Left colon (tissue), 2 donors: ENCODE measurements at regions not wholly inside any gene's neighbourhood (a gene's known extent, or its start where the extent isn't known, plus 50 kb on each side); places are given as distances from the start of the nearest gene placed in this dataset.
A peak's percentile ranks its signal among the peaks of the same experiment; 100 is the strongest.

Experiments
- ATAC-seq: fragments of 200-7000 bp; cut with Tn5 transposase; one replicate; pipeline ENCODE4 v1.9.1; 2020; ENCODE audit warnings: mild to moderate bottlenecking, moderate library complexity
- DNase-seq, 2 donors: peaks; one replicate each; pipeline ENCODE4 v3.0.0-alpha.2; 2020
- intact Hi-C, 2 donors: fragments of 100-400 bp; cut with DNase I in 1 of 2; cut with micrococcal nuclease in 1 of 2; formaldehyde crosslinking; loops; one replicate each; pipeline versions ENCODE4 v1.11.2 to v1.14.0; 2022; cut with DNase I, micrococcal nuclease
- donor health status: DM: no; HTN: no; CAD: no.
- donor health status: DM: yes; HTN: yes; CAD: no.

DNA sequence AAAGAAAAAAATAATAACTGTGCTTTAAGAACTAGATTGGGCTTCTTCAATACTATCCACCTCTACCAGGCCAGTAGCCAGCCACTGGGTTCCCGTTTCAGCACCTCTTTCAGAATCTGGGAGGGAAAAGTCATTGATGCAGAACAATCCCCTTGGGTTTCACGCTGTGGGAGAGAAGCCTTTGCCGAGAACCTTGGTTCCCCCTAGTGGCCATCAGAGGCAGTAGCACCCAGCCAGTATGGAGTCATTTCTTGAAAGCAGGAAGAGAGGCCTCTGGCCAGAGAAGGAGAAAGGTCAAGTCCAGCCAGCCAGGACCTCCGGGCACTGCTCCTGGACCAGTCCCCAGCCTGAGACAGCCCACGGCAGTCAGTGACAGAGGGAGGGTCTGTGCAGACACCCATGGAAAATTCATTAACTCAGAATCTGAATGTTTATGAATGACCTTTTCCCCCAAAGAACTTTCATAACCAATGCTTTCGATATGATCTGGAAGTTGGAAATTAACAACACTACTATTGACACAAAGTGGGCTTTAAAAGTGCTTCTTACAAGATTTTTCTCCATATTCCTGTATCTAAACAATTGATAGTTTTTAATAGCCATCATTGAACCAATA is 51.2 kb upstream of the CDH5 start:
- DNase-seq: peak; percentile 49 to 55
- ATAC-seq: peak; percentile 95
- intact Hi-C loops: no loop called here

DNA sequence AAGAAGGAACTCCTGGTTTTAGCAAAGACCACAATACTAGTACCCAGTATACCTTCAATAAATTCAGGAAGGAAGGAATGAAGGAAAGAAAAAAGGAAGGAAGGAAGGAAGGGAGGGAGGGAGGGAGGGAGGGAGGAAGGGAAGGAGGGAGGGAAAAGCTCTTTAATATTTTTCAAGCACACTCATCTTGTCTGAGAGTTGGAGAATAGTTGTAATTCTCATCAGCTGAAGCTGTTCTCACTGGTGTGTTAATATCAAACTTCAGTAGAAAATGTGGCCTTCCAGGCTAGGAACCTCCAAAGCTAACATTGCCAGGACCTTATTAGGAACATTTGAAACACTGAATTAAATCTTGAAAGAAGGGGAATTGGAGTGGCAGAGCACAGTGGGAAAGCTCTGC is 55.2 kb upstream of the CDH5 start:
- intact Hi-C loops: no loop called here

DNA sequence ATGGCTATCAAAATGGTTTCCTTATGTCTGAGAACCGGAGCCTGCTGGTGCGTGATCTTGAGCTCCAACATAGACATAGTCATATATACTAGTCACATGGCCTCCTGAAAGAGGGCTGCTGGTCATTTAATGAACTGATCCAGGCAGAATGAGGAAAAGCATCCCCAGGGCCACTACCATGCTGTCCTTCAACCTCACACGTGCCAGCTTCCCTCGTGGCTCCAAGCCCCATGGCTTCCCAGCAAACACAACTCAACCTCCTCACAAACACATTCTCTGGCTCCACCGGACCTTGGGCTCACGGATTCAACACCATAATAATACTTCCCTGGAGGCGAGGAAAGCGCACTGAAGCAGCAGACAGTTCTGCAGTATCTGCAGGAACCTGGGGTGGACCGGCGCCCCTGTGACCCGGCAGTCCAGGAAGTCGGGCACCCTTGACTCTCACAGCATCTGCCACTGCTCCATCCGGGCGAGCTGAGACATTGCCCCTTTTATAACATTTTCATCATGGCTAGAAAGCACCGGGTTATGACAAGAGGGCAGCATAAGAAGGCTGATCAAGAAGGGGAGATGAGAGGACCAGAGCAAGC is 57.2 kb upstream of the CDH5 start:
- DNase-seq (no peak), ATAC-seq (no peak)
- intact Hi-C loops: no loop called here

More for the DNA sequence above, 55.2 kb upstream of the CDH5 start:
- no peak for DNase-seq
- no peak for ATAC-seq

DNA sequence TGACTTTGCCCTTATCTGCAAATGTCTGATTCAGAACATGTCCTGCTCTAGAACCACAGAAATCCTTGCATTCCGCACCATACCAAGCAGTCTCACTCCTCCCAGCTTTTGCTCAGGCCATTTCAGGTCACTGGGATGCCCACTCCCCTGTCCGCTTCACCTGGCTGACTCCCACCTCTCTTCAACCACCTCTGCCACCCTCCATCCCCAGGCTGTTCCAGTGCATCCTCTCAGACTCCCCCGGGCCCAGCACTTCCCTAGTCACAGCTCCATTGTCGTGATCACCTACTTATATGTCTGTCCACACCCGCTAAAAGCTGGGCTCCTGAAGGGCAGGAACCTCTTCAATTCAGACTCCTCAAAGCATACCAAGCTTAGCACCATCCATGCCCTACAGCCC is 58.4 kb upstream of the CDH5 start:
- DNase-seq (no peak), ATAC-seq (no peak)
- intact Hi-C loops: no loop called here

DNA sequence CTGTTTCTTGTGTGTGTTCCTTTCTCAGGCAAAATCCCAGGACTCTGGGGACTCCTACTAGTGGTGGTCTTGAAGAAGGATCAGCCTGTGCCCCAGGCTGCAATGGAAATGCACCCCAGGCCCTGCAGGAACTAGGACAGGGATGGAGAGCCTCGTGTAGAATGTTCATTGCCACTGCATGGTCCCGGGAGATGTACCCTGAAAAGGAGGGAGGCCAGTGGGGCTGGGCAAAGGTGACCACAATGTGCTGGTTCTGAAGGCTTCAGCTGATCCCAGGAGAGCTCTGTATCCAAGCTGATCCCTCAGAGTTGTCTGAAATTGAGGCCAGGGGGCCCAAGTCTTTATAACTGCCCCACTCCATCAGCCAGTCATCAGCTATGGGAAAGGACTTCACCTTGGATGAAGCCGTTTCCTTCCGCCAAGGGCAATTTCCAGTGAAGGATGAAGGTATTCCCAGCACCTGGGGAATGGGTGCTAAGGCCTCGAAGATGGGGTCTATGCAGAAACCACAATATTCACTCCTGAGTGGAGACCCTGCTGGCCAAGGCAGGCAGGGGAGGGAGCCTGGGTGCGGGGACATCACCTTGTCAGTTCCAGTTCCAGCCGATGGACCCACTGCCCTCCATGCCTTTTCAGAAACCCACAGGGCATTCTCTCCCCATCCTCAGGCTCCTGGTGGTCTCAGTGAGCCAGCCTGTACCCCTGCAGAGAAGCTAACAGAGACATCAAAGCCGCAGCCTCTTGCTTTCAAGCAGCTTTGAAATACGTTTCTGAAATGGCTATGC is 59.9 kb upstream of the CDH5 start:
- DNase-seq (no peak), ATAC-seq (no peak)
- intact Hi-C loops: no loop called here

DNA sequence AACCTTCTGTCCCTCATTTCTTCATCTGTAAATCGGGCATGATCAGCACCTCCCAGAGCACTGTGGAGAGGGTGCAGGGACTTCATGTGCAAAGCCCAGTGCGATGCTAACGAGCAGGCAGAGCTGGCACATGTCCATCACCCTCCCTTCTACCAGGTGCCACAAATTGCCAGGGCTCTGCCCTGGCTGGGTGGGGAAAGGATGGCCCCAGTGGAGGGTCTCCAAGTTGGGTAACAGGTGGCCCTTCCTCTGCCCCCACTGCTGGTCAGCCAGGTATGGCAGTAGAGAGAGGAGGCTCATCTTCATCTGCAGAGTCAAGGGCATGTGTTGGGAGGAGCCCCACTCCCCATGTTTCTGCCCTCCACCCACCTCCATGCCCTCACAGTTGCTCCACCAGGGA is 61.5 kb upstream of the CDH5 start:
- DNase-seq (no peak), ATAC-seq (no peak)
- intact Hi-C loops: no loop called here

DNA sequence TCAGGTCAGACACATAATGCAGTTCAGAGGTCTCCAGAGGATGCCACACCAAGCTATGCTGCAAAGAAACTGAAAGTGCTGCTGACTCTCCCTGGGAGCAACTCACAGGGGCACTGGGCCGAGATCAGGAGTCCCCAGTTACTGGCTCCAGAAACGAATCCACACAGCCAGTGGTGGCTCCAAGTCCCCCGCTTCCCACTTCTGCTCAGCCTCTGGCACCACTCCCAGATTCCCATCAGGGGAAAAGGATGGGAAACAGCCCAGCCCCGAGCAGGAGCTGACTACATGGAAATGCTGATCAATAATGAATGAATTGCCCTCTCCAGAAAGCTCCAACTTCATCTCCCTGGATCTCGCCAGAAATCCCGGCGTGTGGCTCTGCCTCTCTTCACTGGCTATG is 62.3 kb upstream of the CDH5 start:
- intact Hi-C loops: no loop called here
- ATAC-seq (no peak), DNase-seq (no peak)

DNA sequence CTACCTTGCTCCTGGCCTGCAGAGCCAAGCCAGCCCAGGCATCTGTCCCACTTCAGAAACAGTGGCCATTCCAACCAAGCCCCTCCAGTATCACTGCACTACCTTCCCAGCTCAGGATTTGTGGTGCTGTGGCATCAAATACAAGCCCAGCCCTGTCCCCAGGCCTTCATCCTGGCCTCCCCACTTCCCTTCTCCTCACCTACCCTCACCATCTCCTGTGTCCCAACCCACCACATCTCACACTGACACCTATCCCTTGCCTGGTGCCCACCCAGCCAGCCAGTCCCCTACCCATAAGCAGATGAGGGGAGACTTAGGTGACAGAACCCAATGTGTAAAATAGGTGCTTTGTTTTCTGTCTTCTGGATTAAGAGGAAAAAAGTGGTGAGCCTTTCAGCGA is 66.0 kb upstream of the CDH5 start:
- intact Hi-C loops: no loop called here
- ATAC-seq (no peak), DNase-seq (no peak)

DNA sequence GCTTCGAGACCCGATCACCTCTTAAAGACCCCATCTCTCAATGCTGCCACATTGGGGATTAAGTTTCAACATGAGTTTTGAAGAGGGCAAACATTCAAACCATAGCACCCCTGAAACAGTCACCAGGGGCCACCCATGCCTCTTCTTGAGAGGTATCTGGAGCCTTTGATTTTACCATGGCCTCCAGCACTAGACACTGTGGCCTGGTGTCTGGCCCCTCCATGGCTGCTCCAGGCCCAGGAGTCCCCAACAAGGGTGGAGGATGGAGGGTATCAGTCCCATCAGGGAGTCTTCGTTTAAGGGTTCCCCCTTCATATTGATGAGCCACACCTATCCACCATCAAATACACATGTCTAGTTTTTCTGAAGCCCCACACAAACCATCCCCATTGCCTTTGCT is 66.5 kb upstream of the CDH5 start:
- intact Hi-C loops: no loop called here
- no peak for DNase-seq
- no peak for ATAC-seq

DNA sequence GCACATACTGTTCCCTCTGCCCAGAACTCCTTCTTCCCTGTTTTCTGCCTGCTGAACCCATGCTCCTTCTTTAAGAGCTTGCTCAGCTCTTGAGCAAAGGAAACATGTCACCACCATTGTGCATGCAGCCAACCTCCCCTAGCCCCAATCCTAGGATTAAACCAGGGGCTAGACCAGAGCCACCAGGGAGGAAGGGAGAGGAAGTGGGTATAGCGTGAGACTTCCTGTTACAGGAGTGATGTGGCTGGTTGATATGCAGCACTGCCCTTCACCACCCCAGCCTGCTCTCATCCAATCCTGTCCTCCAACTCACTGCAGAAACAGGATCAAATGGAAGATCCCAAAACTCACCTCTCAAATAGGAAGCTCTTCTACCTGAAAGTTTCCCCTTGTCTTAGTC is 67.1 kb upstream of the CDH5 start:
- intact Hi-C loops: no loop called here
- ATAC-seq (no peak), DNase-seq (no peak)

DNA sequence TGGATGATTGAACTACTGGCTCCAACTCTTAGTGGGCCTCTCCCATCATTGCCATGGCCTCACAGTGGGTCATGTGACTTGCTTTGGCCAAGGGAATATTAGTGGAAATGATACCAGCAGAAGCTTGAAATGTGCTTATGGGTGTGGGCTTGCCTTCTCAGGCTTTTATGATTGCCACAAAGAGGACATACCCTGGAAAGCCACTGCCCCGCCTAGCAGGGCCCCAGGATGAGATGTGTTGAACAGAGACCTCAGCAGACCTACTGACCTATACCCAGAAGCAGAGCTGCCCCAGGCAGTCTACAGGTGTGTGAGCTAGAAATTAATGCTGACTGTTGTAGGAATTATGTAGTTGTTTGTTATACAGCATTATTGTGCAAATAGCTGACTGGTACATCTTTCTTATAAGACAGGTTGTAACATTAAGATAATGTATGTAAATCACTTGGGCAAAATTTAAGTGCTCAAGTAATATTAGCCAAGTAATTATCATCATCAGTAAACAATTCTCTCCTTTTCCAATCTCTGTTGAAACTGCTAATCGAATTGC is 67.8 kb upstream of the CDH5 start:
- no peak for ATAC-seq
- intact Hi-C loops: no loop called here
- DNase-seq: no peak

DNA sequence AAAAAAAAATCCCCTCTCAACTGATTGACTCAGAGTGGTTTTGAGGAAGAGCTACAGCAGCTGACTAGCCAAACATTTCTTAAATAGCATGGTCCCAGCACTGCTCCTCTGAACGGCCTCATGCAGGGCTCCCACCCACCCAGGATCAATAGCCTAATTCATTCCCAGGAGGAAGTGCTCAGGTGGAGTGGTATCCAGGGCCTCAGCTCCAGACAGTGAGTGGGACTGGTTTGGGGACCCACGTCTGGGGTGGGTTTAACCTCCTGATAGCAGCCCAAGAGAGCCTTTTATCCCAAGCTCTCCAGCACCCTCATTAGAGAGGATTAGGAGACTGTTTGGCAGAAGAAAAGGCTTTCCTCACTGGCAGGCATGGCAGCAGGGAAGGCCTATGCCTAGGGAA is 68.5 kb upstream of the CDH5 start:
- intact Hi-C loops: no loop called here
- no peak for DNase-seq
- no peak for ATAC-seq

DNA sequence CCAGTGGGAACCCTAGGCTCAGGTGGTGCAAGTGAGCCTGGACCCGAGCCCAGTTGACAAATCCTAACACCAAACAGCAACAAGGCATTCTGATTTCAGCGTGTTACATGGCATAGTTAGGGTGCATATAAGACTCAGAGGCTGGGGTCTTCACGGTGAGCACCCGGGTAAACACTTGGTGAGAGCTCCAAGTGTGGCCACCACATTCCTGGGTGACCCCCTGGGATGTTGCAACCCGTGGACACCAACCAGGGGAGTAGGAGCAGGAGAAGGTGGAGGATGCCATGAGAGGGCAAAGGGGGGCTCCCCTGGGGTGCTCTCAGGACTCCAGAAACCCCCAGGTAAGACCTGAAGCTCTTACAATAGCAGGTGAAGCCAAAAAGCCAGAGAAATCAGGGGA is 69.9 kb upstream of the CDH5 start:
- DNase-seq: no peak
- intact Hi-C loops: no loop called here
- no peak for ATAC-seq

DNA sequence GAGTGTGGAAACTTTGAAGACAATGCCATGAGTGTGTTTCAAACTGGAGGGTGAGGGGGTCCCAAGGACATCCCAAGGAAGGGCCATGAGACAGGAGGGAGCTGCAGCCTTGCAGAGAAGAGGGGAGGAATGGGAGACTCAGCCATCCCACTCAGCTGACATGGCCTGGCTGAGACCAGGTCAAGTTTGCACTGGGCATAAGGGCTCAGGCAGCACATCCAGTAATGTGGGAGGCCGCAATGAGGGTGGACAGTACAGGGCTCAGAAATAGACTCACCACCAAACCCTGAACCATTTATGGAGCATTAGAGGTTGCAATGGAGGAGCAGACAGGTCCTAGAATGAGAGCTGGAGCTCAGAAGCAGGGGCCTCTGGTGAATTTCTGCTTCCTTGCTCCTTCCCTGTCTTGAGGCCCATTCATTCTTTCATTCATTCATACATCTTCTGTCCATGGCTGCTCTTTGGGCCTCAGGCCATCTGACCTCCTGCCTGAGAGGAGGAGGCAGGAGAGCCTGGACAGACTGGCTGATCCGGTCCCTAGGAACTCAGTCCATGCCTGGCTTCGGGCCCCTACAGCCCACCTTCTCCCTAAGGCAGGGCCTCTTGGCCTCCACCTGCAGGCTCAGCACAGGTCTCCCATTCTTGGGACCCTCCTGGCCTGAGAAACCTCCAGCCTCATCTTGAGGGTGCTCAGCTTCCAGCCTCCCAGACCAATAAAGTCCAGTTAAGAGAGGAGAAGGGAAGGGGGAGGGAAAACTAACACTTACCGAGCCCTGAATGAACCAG is 70.5 kb upstream of the CDH5 start:
- intact Hi-C loops: no loop called here
- DNase-seq (no peak), ATAC-seq (no peak)

DNA sequence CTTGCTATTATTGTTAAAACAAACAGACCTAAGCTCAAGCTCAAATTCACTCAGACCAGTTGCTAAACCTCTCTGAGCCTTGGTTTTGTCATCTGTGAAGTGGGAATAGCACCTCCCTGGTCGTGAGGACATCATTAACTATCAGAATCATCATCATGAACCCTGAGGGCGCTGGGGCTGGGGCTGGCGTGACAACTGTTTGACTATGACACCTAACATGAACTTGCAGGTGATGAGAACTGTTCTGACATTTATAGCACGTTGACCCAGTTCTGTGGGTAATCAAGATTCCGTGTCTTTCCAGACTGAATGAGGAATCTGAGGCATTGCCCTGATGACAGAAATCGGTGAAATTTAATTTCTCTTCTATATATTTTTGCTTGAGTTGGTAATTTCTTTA is 71.3 kb upstream of the CDH5 start:
- intact Hi-C loops: no loop called here
- ATAC-seq (no peak), DNase-seq (no peak)

DNA sequence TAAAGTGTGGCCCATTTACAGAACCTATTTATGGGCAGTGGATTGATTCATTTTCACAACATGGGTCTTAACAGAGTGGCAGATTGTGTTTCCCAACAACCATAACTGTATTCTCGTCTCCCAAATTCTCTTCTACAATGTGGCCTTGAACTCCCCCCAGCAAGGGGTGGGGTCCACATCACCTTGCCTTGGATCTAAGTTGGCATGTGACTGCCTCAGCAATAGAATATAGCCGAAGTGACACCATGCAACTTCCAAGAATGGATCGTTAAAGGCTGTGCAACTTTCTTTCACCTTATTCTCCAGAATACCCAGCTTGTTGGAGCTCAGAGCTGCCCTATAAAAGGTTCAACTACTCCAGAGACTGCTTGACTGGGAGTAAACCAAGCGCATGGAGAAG is 72.0 kb upstream of the CDH5 start:
- DNase-seq (no peak), ATAC-seq (no peak)
- intact Hi-C loops: no loop called here

DNA sequence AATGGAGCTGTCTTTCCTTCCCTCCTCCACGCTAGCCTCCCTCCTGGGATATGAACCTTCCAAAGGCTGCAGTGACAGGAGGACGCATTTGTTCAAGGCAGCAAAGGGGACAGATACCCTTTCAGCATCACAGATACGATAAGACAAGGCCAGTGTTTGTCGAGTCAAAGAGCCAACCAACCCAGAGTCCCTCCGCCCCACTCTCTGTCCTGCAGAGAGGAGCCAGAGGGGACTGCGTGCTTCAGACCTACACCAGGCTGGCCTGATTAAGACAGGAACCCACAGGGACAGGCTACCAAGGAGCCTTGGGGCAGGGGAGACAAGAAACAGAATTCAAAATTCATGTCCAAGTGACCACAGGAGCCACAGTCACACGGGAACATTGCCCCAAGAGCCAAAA is 72.6 kb upstream of the CDH5 start:
- DNase-seq: no peak
- no peak for ATAC-seq
- intact Hi-C loops: no loop called here

DNA sequence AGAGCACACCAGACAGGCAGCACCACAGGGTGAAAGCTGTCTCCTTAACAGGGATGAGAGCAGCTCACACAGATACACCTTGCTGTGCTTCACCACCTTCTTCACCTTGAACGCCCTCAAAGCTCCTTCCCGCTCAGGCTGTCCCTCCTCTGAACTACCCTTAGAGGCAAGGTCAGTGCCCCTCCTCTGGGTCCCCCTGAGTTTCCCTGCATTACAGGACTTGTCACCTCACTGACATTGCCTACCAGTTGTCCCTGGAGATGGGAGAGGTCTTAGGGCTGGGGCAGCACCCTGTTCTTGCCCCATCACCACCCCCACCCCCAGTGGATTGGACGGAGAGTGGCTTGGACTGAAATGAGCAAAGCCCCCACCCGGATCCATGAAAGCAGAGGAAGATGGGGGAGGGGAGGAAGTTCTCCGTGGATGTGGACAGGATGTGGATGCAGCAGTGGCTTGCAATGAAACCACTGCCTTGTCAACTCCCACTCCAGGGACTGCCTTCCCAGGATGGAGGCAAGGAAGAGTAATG is 73.2 kb upstream of the CDH5 start:
- DNase-seq: no peak
- no peak for ATAC-seq
- intact Hi-C loops: no loop called here

DNA sequence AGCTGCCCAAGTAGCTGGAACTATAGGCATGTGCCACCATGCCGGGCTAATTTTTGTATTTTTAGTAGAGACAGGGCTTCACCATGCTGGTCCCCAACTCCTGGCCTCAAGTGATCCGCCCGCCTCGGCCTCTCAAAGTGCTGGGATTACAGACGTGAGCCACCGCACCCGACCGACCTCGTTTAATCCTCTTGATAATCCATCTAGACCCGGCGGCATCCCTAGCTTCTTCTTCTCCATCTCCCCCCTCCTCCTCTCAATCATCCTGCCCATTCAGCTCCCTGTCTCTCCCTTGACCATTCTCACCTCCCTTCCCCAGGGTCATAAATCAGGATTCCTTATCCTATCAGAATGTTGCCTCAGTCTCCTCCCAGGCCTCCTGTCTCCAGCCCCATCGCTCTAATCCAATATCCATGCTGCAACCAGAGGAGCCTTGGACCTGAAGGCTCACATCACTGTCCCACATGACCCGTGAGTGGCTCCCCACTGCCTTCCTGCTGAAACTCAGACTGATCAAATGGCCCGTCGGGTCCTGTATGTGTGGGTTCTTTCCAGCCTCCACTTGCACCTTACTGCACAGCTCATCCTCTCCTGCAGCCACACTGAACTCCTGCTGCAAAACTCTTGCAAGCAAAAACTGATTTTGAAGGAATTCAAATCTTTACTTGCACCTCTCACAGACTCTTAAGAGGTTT is 74.1 kb upstream of the CDH5 start:
- ATAC-seq (no peak), DNase-seq (no peak)
- intact Hi-C loops: no loop called here
